ENCODE measurements at regions not wholly inside any gene's neighbourhood (a gene's known extent, or its start where the extent isn't known, plus 50 kb on each side); places are given as distances from the start of the nearest gene placed in this dataset.

DNA sequence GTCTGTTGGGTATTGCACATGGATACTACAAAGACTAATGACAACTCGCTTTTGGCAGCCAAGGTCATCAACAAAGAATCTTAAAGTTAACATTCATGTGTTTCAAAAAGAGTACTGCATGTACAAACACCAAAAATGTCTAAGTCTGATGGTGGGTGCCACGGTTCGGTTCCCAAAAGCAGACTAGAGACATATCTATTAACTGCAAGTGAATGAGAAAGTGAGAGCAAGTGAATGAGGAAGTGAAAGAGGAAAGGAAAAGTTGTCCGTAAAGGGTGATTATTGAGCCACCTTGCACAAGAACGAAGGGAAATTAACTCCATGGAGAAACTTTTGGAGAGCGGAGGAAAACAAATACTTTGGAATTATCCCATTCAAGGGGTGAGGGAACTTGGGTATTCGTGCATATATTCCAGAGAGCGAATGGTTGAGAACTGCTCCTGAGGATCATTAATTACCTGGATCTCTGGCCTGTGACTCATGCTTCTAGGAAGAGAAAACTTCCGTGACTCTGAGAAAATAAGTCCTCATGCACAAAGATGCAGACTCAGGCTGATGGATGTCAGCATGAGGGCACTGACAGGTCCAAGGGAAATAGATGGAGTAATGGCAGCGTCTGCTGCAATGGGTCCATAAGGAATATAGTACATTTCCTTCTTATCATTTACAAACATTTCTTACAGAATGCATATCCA is 336.5 kb upstream of the TGFBR2 start:
- DNase-seq = no peak

DNA sequence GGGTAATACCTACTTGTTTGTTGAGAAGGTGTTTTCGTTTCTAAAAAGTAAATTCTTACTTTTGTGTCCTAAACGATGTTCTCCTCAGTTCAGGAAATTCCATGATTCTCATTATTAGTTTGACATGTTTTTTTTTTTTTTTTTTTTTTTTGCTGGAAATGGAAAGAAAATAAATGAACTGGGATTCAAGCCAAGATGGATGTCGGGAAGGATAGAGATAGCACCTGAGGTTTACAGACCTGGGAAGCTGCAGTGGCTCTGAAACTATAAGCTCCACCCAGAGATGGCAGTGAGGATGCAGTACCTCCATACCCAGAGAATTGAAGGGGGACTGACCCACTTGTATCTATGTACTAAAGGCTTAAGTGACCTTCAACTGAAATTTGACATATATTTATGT is 334.6 kb upstream of the TGFBR2 start:
- DNase-seq = no peak

DNA sequence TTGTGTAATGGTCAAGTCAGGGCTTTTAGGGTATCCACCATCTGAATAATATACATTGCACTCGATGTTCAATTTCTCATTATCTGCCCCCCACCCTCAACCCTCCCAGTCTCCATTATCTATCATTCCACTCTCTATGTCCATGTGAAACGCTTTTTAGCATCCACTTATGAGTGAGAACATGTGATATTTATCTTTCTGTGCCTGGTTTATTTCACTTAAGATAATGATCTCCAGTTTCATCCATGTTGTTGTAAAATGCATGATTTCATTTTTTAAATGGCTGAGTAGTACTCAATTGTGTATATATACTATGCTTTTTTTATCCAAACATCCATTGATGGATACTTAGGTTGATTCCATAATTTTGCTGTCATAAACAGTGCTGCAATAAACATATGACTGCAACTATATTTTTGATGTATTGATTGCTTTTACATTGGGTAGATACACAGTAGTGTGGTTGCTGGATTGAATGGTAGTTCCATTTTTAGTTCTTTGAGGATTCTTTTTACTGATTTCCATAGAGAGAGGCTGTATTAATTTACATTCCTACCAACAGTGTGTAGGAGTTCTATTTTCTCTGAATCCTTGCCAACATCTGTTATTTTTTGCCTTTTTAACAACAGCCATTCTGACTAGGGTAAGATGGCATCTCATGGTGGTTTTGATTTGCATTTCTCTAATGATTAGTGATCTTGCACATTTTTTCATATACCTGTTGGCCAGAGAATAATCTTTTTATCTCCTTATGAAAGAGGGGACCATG is 332.9 kb upstream of the TGFBR2 start:
- DNase-seq = peak; percentile 25

DNA sequence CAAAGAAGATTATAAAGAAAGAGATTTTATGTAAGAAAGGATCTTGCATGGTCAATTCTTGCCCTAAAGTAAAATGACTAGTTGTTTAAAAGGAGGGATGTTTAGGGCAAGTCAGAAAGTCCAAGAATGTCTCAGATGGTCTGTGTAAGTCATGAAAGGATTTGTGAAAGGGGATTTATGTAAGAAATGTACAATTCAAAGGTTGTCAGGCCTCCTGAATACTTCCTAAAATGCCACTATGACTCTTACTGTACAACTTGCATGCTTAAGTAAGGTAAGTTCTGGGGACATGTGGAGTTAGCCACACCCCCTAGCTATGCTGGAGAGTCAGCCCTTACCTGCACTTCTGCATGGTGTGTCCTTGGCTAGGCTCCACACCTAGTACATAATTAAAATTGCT is 328.9 kb upstream of the TGFBR2 start:
- DNase-seq = no peak

DNA sequence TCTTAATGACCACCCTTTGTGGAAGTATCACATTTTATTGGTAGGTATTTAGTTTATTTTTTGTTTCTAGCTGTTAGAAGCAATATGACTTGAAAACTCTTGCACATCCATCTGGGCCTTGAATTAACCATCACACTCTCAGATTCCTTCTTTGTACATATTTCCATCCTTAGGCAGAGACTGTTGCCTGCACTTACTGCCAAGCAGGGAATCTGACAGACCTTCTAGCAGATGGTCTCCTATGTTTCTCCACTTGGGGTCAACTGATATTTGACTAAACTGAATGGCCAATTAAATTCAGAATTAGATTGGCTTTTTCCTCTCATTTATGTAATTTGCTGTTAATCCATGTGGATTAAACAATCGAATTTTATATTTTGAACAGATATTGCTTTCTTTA is 324.9 kb upstream of the TGFBR2 start:
- DNase-seq = no peak

DNA sequence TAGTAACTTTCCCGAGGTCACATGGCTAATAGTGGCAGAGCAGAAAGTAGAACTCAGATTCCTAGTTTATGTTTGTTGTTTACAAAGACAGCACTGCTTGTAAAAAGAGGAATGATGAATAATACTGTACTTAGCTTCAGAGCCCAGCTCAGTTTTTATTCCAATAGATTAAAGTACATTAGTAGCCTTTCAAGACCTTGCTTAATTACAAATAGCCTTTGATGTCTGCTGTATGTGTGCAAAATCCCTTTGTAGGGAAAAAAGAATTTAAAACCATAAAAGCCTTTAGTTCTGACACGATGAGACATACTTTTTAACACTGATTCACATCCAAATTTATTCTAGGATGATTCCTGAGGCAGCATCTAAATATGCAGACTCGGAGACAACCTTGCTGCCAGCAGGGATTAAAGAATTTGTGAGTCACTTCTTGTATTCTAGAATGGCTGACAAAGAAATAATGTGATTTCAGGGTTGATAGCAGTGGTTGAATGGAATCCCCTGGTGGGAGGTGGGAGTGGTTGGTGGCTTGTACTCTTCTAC is 324.2 kb upstream of the TGFBR2 start:
- DNase-seq = peak; percentile 93

DNA sequence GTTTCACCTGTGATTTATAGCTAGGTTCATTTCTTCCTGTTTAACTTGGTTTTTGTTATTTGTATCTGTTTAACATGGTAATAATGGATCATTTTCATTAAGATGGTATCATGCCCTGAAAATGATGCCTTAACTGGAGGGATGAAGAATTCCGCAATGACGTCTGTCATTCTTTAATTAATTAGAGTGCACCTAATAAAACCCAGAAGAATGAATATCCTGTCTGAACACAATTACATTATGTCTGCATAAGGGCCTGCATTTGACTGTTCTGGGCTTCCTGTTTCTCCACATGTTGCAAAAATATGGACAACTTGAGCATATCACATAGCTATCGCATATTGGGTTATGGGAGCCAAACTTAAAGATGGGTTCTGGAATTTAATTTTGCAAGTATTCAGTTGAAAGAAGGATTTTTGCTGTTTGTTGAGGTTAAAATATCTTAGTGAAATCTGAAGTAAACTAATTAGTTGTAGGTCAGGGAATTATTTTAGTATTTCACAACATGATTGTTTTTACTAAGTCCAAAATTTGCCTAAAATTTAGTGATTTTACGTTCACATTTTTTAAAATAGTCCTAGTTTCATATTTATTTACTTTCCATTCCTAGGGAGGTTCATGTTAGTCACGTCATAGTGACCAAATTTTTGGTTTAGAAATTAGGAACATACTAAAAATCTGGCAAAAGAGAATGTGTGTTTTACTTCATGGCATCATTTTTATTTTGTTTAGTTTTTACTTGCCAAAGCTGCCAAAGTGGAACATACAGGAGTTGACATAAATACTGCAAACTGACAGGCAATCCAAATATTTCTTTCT is 321.0 kb upstream of the TGFBR2 start:
- no peak for DNase-seq

DNA sequence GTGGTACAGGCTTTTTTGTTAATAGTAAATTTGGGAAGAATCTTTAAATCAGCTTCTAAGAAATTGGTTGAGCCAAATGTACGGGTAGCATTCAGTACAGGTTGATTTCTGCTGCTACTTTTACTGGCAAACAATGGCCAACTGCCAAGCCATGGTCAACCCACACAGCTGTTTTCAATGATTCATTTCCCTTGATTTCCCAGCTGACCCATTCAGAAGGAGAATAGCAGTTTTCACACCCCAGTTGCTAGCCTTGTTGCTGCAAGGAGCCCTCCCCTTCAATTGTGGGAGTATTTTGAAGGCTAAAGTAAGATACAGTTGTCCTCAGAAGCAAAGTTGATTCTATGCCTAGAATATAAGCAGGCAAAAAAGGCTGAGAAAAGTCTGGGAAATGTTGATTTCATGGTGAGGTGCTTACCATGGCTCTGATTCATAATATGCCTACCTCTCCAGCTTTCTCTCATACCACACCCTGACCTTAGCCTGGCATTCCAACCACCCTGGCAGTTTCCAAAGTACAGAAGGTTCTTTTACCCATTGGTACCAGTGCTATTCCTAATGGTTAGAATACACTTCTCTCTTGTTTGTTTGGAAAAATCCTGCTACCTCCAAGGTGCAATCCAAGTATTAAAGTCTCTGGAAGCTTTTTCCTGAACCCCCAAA is 320.3 kb upstream of the TGFBR2 start:
- peak; percentile 89 for DNase-seq

DNA sequence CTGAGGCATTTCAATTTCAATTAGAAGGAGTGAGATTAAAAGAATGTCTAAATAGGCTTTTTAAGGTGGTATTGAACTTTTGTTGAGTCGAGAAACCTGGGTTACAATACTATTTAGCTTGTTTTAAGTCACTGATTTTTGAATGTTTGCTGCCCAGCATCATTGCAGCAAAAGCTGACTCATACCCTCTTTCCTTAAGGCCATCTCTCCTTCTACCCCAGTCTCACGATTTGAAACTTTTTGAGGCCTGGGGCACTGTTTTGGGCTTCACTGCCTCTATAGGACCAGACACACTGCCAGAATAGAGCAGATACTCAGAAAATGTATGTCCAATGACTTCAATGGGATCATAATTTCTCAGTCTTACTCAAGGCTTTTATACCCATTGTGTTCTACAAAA is 319.6 kb upstream of the TGFBR2 start:
- DNase-seq = peak; percentile 50

DNA sequence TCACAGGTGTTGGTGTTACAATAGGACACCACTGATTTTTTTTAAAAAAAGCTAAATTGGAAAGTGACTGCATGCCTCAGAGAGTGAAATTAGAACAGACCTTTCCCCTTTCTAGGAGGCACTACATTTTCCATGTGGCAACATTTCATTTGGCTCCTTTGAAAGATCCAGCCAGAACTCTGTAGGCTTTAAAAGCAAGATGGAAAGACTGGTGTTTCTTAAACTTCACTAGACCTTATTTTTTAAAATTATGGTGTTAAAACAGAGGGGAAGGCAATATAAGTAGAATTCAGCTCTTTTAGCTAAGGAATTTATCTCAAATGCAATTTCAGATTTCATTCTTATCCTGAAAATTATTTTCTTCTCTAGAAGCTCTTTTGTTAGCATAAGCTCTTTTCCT is 317.6 kb upstream of the TGFBR2 start:
- no peak for DNase-seq

DNA sequence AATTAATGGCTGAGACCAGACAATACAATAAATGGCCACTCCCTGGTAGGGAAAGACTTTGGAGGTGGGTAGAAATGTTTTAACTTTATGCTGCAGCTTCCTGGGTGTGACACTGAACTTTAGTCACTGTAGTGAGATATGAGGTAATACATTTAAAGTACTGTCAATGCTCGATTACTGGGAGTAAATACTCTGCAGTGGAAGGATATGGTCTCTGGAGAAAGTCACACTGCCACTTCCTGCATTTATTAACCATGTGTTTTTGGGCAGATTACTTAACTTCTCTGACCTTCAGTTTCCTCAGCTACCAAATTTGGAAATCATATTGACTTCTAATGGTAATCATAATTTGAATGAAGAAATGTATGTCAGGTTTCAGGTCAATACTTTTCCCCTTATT is 317.1 kb upstream of the TGFBR2 start:
- DNase-seq = no peak

DNA sequence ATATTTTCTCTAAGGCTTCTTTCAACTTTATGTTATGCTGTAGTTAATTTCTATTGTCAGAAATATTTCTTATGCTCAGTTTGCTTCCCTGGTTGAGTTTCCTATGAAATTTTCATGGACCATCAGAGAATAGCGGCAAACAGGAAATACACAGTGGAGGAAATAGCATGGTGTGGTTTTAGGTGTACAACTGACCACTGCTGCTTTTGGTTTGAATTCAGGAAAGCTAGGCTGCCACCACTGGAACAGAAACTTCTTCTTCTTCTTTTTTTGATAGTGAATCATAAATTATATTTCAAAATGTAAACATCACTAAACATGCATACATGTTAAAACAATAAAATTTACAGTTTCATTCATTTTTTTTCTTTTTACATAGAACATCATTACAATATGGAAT is 316.6 kb upstream of the TGFBR2 start:
- no peak for DNase-seq

DNA sequence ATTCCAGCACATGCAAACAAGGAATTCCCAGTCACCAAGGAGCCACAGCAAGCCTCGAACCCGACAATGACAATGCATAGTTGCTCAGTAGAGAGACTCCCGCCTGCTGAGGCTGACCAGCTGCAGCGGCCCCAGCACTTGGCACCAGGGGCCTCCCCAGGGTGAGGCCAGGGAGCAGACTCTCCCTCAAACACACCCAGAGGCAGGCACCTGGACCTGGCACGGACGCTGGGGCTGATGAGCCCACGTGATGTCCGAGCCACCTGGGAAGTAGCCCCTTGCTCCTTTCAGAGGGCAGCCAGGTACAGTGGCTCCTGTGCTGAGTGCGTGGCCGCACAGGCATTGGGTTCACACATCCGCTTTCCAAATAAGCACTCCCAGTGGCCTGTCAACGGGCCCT is 315.9 kb upstream of the TGFBR2 start:
- no peak for DNase-seq

DNA sequence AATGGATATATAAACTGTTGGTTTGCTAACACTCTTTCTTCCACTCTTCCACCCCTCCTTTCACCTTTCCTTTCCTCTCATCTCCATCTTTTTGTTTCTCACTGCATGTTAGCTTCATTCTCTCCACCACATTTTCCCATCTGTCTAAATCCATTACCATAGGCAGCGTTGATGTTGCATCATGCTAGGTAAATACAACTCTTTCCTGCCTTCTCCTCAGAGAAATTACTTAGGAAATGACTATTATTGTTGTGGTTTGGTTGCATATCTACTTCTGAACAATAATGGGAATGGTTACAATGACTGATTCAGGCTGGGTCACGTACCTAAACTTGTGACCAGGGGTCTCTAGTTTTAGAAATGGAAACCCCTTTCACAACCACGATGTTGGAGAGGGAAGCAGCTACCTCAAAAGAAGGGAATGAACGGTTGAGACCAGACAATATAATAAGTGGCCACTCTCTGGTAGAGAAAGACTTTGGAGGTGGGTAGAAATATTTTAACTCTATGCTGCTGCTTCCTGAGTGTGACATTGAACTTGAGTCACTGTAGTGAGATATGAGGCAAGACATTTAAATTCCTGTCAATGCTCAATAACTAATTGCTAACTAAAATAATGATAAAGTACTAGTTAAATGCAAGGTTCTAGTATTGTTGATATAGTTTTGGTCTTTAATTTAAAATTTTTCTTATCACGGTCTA is 314.1 kb upstream of the TGFBR2 start:
- no peak for DNase-seq

DNA sequence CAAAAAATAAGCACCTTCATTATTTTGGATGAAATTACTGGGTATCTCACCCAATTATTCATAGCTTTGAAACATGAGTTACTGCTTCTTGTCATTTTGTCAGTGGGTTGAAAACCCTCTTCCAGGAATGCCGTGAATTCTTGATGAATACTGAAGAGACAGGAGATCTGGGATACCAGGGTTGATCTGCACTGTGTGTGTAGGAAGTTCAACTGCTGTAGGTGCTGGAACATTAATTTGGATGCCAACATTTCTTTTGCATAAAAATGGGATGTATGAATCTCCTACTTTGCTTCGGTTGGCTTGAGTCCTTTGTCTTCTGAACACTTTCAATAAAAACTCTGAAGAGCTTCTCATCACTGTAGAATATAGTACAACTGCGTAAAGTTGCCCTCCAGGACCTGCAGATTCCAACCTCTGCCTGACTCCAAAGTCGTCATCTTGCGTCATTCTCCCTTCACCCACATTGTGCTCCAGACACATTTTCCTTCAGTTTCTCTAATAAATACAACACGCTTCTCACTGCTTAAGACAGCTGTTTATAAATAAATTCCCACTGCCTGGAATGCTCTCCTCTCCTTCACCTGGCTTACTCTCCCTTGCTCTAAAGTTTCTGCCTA is 312.7 kb upstream of the TGFBR2 start:
- no peak for DNase-seq

DNA sequence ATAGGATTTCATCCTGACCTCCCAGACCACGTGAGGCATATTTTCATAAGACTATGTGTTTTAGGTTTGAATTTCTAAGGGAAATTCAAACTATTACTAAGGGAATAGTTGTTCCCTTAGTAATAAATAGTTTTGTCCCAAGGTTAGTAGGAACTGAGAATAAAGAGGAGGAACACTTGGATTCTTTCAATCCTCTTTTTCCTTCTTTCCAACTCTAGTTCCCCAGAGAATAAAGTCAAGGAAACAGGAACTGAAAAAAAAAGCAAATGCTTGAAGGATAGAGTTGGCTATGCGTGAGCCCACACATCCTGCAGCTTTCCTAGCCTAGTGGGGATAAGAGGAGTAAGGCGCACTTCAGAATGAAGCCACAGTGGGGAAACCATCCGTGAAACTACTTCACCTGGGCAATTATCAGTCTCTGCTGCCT is 312.1 kb upstream of the TGFBR2 start:
- DNase-seq = no peak

DNA sequence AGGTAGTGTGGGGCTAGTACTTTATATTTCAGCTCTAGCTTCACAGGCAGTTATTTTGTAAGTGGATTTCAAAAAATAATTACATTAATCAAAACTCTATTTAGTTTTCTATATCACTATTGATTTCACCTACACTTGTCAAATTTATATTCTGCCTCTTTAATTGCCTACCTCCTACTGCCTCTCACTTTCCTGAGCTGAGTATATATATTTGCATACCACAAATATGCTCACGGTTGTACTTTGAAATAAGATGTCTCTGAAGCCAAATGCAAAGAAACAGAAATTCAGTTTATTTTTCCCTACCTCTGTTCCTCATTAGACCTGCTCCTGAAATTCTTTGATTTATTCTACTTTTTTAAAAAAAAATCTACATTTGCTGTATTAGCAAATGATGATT is 309.3 kb upstream of the TGFBR2 start:
- no peak for DNase-seq

DNA sequence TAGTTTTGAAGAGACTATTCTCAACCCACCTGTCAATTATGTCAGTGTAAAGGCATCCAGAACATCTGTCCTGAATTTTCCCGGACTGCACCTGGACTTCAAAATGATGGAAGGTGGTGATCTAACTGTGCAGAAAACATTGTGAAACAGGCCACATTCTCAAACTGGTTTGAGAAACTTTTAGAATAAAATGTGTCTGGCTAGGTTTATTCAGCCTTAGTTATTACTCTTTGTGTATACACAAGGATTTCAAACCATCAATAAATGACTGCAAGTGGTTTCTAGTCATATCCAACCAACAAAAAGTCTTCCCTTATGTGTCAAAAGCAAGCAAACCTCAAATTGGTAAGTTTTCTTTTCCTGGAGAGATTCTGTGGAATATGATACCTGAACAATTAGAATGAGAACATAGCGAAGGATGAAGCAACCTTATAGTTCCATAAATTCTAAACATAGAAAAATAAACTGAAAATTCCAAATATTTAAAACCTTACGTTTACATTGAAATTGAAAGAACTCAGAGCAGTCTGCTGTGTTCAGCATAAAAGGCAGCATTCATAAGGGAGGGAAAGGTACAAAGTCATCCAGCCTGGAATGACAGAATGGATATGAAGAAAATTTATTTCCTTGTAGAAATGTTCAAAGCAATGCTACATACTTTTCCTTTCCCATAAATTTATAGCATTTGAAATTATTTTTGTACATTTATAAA is 306.6 kb upstream of the TGFBR2 start:
- DNase-seq = no peak

DNA sequence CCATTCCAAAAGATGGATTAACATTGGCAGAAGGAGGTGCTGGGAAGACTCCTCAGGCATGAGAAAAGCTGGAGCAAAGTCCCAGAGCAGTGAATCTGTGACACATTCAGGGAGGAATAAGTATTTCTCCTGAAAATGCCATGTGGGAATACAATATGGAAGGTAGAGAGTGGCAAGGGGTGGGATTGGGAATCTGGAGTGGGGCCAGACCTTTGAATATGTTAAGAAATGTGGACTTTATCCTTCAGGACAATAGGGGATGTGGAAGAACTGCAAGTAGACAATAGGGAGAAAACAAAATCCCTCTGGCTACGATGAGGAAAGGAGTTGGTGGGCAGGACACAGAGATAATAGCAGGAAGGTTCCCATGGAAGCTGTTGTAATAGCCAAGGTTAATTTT is 305.6 kb upstream of the TGFBR2 start:
- no peak for DNase-seq

DNA sequence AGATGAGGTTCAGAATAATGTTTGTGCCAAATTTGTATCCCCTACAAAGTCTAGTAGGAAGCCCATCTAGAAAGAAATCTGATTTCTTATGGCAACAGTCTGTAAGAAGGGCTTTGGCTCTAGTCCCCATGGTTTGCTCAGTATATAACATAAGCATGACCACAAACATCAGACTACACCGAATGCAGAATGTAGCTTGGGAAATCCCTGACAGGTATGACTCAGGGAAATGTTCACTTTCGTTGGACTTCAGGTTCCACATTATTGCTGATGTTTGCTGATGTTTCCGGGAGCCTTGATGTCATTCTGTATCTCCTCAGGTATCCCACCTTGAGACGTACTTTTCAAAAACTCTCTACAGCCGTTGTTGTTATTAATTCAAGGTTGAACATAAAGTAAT is 304.4 kb upstream of the TGFBR2 start:
- no peak for DNase-seq

DNA sequence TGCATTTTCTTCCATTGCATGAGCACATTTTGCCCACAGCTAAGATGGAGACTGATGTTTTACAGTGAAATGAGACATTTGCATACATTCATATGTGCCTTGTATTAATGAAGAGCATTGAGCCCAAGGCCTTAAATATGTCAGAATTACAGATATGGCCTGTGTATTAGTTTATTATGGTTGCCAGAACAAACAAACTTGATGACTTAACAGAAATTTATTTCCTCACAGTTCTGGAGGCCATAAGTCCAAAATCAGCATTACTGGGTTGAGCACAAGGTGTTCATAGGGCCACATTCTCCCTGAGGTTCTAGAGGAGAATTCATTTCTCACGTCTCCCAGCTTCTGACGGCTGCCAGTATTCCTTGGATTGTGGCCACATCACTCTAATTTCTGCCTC is 302.6 kb upstream of the TGFBR2 start:
- no peak for DNase-seq

Measured in EL (cell line).